NB4 (cell line): ENCODE measurements at regions not wholly inside any gene's neighbourhood (a gene's known extent, or its start where the extent isn't known, plus 50 kb on each side); places are given as distances from the start of the nearest gene placed in this dataset.

Experiments used
- POLR2A ChIP-seq: IDR thresholded peaks from 2 replicates; pipeline ENCODE4 v1.6.1; 2011; ENCODE audit warnings: mild to moderate bottlenecking; ENCODE audit not compliant: insufficient read length; ENCODE audit errors: extremely low read depth
- TF ChIP-seq, protein P1 (sequence below): IDR thresholded peaks from one replicate; pipeline ENCODE4 v1.5.1; 2012; ENCODE audit warnings: low read depth, low read length

DNA sequence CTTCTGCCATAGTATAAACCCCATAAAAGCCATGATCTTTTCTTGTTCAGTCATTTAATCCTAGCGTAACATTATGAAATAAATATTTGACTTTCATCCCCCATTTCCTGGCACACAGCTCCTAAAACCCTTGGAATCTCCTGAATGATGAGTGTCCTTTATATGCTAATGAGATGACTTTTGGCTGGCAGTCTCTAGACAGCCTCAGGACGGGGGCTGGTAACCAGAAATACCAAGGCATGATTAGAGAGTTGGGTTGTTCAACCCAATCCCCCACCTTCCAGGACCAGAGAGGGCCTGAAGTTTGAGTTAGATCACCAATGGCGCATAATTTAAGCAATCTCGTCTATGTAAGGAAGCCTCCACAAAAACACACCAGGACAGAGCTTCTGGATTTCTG, 1246.1 kb upstream of the TENM4 start:
- TF ChIP-seq, protein P1, sequence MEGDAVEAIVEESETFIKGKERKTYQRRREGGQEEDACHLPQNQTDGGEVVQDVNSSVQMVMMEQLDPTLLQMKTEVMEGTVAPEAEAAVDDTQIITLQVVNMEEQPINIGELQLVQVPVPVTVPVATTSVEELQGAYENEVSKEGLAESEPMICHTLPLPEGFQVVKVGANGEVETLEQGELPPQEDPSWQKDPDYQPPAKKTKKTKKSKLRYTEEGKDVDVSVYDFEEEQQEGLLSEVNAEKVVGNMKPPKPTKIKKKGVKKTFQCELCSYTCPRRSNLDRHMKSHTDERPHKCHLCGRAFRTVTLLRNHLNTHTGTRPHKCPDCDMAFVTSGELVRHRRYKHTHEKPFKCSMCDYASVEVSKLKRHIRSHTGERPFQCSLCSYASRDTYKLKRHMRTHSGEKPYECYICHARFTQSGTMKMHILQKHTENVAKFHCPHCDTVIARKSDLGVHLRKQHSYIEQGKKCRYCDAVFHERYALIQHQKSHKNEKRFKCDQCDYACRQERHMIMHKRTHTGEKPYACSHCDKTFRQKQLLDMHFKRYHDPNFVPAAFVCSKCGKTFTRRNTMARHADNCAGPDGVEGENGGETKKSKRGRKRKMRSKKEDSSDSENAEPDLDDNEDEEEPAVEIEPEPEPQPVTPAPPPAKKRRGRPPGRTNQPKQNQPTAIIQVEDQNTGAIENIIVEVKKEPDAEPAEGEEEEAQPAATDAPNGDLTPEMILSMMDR, result no peak
- no peak for TF ChIP-seq POLR2A
